ENCODE measurements at regions not wholly inside any gene's neighbourhood (a gene's known extent, or its start where the extent isn't known, plus 50 kb on each side); places are given as distances from the start of the nearest gene placed in this dataset.

GRCh38 chrX:149199734-149200133 lies 305.4 kb downstream of the IDS start:
- TF ChIP-seq, protein P1, sequence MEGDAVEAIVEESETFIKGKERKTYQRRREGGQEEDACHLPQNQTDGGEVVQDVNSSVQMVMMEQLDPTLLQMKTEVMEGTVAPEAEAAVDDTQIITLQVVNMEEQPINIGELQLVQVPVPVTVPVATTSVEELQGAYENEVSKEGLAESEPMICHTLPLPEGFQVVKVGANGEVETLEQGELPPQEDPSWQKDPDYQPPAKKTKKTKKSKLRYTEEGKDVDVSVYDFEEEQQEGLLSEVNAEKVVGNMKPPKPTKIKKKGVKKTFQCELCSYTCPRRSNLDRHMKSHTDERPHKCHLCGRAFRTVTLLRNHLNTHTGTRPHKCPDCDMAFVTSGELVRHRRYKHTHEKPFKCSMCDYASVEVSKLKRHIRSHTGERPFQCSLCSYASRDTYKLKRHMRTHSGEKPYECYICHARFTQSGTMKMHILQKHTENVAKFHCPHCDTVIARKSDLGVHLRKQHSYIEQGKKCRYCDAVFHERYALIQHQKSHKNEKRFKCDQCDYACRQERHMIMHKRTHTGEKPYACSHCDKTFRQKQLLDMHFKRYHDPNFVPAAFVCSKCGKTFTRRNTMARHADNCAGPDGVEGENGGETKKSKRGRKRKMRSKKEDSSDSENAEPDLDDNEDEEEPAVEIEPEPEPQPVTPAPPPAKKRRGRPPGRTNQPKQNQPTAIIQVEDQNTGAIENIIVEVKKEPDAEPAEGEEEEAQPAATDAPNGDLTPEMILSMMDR (IDR thresholded peaks at IDR 0.05; ENCODE audit: low read depth, low read length) = no peak
- no peak for TF ChIP-seq EZH2phosphoT487 (IDR thresholded peaks at IDR 0.05; ENCODE audit: low read depth)
